MM.1S (cell line): ENCODE measurements at regions not wholly inside any gene's neighbourhood (a gene's known extent, or its start where the extent isn't known, plus 50 kb on each side); places are given as distances from the start of the nearest gene placed in this dataset.

Source experiments
- DNase-seq: peaks from one replicate; pipeline ENCODE4 v3.0.0-alpha.2; 2015
- H2AFZ ChIP-seq: fragments of 300-600 bp; sonication (generic); 2 replicates; pipeline ENCODE4 v1.6.0; 2016; ENCODE audit warnings: antibody characterized with exemption, low read length
- H3F3A ChIP-seq: fragments of 300-600 bp; sonication (generic); 2 replicates; pipeline ENCODE4 v1.6.1; 2016; ENCODE audit warnings: mild to moderate bottlenecking, antibody characterized with exemption, low read length, moderate library complexity, mixed read lengths; ENCODE audit not compliant: insufficient read depth
- H3K27ac ChIP-seq: fragments of 300-600 bp; sonication (generic); 2 replicates; pipeline ENCODE4 v1.5.1; 2016; ENCODE audit warnings: mild to moderate bottlenecking, low read length
- H3K27me3 ChIP-seq: fragments of 300-600 bp; sonication (generic); replicated peaks from 2 replicates; pipeline ENCODE4 v1.6.0; 2016; ENCODE audit warnings: low read length; ENCODE audit not compliant: insufficient read depth
- H3K36me3 ChIP-seq: fragments of 300-600 bp; sonication (generic); replicated peaks from 2 replicates; pipeline ENCODE4 v1.6.1; 2016; ENCODE audit warnings: mild to moderate bottlenecking, low read length, mixed read lengths; ENCODE audit not compliant: insufficient read depth
- H3K4me1 ChIP-seq: fragments of 300-600 bp; sonication (generic); 2 replicates; pipeline ENCODE4 v1.6.1; 2016; ENCODE audit warnings: low read length, mixed read lengths
- H3K4me2 ChIP-seq: fragments of 300-600 bp; sonication (generic); 2 replicates; pipeline ENCODE4 v1.6.0; 2016; ENCODE audit warnings: low read depth, low read length
- H3K4me3 ChIP-seq: fragments of 300-600 bp; sonication (generic); 2 replicates; pipeline ENCODE4 v1.5.1; 2016; ENCODE audit warnings: low read length, mixed read lengths
- H3K79me2 ChIP-seq: fragments of 300-600 bp; sonication (generic); 2 replicates; pipeline ENCODE4 v1.6.1; 2016; ENCODE audit warnings: mixed run types, low read length, mixed read lengths
- H3K9ac ChIP-seq: fragments of 300-600 bp; sonication (generic); 2 replicates; pipeline ENCODE4 v1.6.1; 2016; ENCODE audit warnings: low read length, mixed read lengths
- H3K9me2 ChIP-seq: fragments of 300-600 bp; sonication (generic); replicated peaks from 2 replicates; pipeline ENCODE4 v1.6.1; 2016; ENCODE audit warnings: mild to moderate bottlenecking, low read length, mixed read lengths; ENCODE audit not compliant: insufficient read depth
- H3K9me3 ChIP-seq: fragments of 300-600 bp; sonication (generic); replicated peaks from 2 replicates; pipeline ENCODE4 v1.6.1; 2016; ENCODE audit warnings: mild to moderate bottlenecking, low read length, mixed read lengths; ENCODE audit not compliant: insufficient read depth
- H4K20me1 ChIP-seq: fragments of 300-600 bp; sonication (generic); 2 replicates; pipeline ENCODE4 v1.6.1; 2016; ENCODE audit warnings: mild to moderate bottlenecking, low read length, moderate library complexity, mixed read lengths; ENCODE audit not compliant: insufficient read depth
- EZH2 ChIP-seq: fragments of 300-600 bp; sonication (generic); optimal IDR thresholded peaks from 2 replicates; pipeline ENCODE3; 2017; ENCODE audit warnings: low read depth, mild to moderate bottlenecking, antibody characterized with exemption, low read length, mixed read lengths
- EZH2phosphoT487 ChIP-seq: fragments of 300-600 bp; sonication (generic); IDR thresholded peaks from 2 replicates; pipeline ENCODE4 v1.6.1; 2018; ENCODE audit warnings: antibody characterized with exemption, low read length
- TF ChIP-seq, protein P1 (sequence below): fragments of 300-600 bp; sonication (generic); IDR thresholded peaks from 2 replicates; pipeline ENCODE4 v1.5.1; 2016; ENCODE audit warnings: antibody characterized with exemption, low read length, mixed read lengths

DNA sequence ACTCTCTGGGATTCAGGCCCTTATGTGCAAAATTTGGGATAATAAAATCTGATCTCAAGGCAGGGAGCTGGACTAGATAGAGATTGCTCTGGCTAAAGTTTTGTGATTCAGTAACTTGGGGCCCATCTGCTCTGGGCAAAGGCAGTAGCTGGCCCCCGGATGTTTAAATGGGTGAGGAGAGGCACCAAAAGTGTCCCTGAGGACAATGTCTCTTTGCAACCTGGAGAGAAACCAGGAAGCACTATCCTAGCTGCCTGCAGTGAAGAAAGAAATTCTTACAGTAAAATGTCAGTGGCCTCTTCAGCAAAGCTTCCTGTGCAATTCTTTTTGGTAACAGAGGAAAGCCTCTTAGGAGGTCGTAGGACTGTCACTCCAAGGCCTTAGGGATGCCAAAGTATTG is 54.6 kb upstream of the BARX2 start:
- Histone ChIP-seq H3K79me2 (no peaks in the 10 kb centered on the region), H2AFZ (no peak overlapping the region), H3K9ac (no peak overlapping the region), H3K4me3 (no peak overlapping the region), H3K4me1 (no peaks in the 10 kb centered on the region), H4K20me1 (no peaks in the 10 kb centered on the region), H3K36me3 (no peaks in the 10 kb centered on the region), H3F3A (no peaks in the 10 kb centered on the region), H3K9me2 (no peaks in the 10 kb centered on the region), H3K27ac (no peak overlapping the region), H3K27me3 (no peaks in the 10 kb centered on the region), H3K4me2 (no peak overlapping the region), H3K9me3 (no peaks in the 10 kb centered on the region)
- DNase-seq = no peak
- no peak for TF ChIP-seq EZH2
- TF ChIP-seq, protein P1, sequence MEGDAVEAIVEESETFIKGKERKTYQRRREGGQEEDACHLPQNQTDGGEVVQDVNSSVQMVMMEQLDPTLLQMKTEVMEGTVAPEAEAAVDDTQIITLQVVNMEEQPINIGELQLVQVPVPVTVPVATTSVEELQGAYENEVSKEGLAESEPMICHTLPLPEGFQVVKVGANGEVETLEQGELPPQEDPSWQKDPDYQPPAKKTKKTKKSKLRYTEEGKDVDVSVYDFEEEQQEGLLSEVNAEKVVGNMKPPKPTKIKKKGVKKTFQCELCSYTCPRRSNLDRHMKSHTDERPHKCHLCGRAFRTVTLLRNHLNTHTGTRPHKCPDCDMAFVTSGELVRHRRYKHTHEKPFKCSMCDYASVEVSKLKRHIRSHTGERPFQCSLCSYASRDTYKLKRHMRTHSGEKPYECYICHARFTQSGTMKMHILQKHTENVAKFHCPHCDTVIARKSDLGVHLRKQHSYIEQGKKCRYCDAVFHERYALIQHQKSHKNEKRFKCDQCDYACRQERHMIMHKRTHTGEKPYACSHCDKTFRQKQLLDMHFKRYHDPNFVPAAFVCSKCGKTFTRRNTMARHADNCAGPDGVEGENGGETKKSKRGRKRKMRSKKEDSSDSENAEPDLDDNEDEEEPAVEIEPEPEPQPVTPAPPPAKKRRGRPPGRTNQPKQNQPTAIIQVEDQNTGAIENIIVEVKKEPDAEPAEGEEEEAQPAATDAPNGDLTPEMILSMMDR = no peak
- TF ChIP-seq EZH2phosphoT487 = no peak

- H4K20me1 ChIP-seq = no peaks in the 10 kb centered on the region
- H3K27ac ChIP-seq = no peak overlapping the region
- DNase-seq = no peak
- no peaks in the 10 kb centered on the region for H3K79me2 ChIP-seq
- no peaks in the 10 kb centered on the region for H3K9me2 ChIP-seq
- H3K4me2 ChIP-seq = no peak overlapping the region
- H3K4me3 ChIP-seq = no peak overlapping the region
- TF ChIP-seq EZH2phosphoT487 (no peak), EZH2 (no peak)
- TF ChIP-seq, protein P1 = no peak
- H2AFZ ChIP-seq = no peak overlapping the region
- H3K36me3 ChIP-seq = no peaks in the 10 kb centered on the region
- H3F3A ChIP-seq = no peaks in the 10 kb centered on the region
- H3K27me3 ChIP-seq = no peaks in the 10 kb centered on the region
- H3K4me1 ChIP-seq = no peaks in the 10 kb centered on the region
- H3K9me3 ChIP-seq = no peaks in the 10 kb centered on the region
- H3K9ac ChIP-seq = no peak overlapping the region
Observed at GRCh38 chr11:129320494-129320893, 55.2 kb upstream of the BARX2 start.

DNA sequence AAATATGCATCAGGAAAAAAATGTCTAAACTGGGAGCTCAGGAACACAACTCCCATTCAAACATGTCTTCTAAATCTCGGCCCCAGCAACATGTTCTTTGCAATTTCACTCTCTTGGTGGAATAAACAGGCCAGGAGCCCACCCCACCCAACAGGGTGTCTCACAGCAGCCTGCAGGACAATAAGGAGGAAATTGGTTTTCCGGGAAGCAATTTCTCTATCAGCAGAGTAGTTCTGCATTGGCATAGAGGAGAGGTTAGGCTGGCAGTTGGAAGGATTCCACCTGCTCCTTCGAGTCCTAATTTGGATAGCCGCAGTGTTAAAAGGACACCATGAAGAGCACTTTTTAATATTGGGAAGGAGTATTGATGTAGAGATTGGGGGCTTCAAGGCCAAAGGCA is 55.9 kb upstream of the BARX2 start:
- TF ChIP-seq EZH2phosphoT487 (no peak), EZH2 (no peak)
- TF ChIP-seq, protein P1 = no peak
- Histone ChIP-seq H4K20me1 (no peaks in the 10 kb centered on the region), H3K9me2 (no peaks in the 10 kb centered on the region), H3F3A (no peaks in the 10 kb centered on the region), H3K36me3 (no peaks in the 10 kb centered on the region), H3K27ac (no peak overlapping the region), H3K4me1 (no peaks in the 10 kb centered on the region), H2AFZ (no peak overlapping the region), H3K27me3 (no peaks in the 10 kb centered on the region), H3K9me3 (no peaks in the 10 kb centered on the region), H3K79me2 (no peaks in the 10 kb centered on the region), H3K4me2 (no peak overlapping the region), H3K9ac (no peak overlapping the region), H3K4me3 (no peak overlapping the region)
- DNase-seq = no peak
